DMS 273 (cell line): ENCODE measurements at regions not wholly inside any gene's neighbourhood (a gene's known extent, or its start where the extent isn't known, plus 50 kb on each side); places are given as distances from the start of the nearest gene placed in this dataset.
"Not testable (repeated sequence)": the region's sequence is repeated elsewhere in the genome, so short reads cannot be mapped to it uniquely, and the experiment has no call there.

Experiments used
- DNase-seq: peaks from one replicate; lab custom pipeline; 2025; ENCODE audit not compliant: unreplicated experiment; lab: John Stamatoyannopoulos, UW

- no peak for DNase-seq
Measured at GRCh38 chr3:40745381-40746106, 220.8 kb downstream of the ZNF621 start.

GRCh38 chr3:40751666-40752065 lies 226.9 kb downstream of the ZNF621 start:
- no peak for DNase-seq

- DNase-seq, result no peak
Measured at GRCh38 chr3:40752492-40752891, 227.7 kb downstream of the ZNF621 start.

GRCh38 chr3:40753291-40753770 lies 228.6 kb downstream of the ZNF621 start:
- peak; percentile 49 for DNase-seq

- DNase-seq, result peak; percentile 91
Measured at GRCh38 chr3:40753951-40754350, 229.2 kb downstream of the ZNF621 start.

- DNase-seq, result no peak
Measured at GRCh38 chr3:40754994-40755393, 230.2 kb downstream of the ZNF621 start.

GRCh38 chr3:40756500-40756899 lies 231.7 kb downstream of the ZNF621 start:
- DNase-seq, result no peak

- not testable (repeated sequence) for DNase-seq
Measured at GRCh38 chr3:40762771-40763170, 238.0 kb downstream of the ZNF621 start.

GRCh38 chr3:40763807-40764206 lies 239.0 kb downstream of the ZNF621 start:
- no peak for DNase-seq

- no peak for DNase-seq
Measured at GRCh38 chr3:40764747-40765146, 240.0 kb downstream of the ZNF621 start.

- no peak for DNase-seq
Measured at GRCh38 chr3:40765884-40766283, 241.1 kb downstream of the ZNF621 start.

- no peak for DNase-seq
Measured at GRCh38 chr3:40766396-40766795, 241.6 kb downstream of the ZNF621 start.

GRCh38 chr3:40768046-40768445 lies 243.3 kb downstream of the ZNF621 start:
- no peak for DNase-seq

- DNase-seq, result no peak
Measured at GRCh38 chr3:40768536-40768935, 243.8 kb downstream of the ZNF621 start.

- no peak for DNase-seq
Measured at GRCh38 chr3:40770061-40770460, 245.3 kb downstream of the ZNF621 start.

GRCh38 chr3:40771112-40771511 lies 246.4 kb downstream of the ZNF621 start:
- peak; percentile 29 for DNase-seq

- no peak for DNase-seq
Measured at GRCh38 chr3:40779039-40779438, 254.3 kb downstream of the ZNF621 start.

GRCh38 chr3:40780291-40780924 lies 255.6 kb downstream of the ZNF621 start:
- no peak for DNase-seq

GRCh38 chr3:40780925-40781406 lies 256.2 kb downstream of the ZNF621 start:
- DNase-seq, result no peak

GRCh38 chr3:40782111-40782721 lies 257.5 kb downstream of the ZNF621 start:
- peak; percentile 15 for DNase-seq

- no peak for DNase-seq
Measured at GRCh38 chr3:40790746-40791145, 266.0 kb downstream of the ZNF621 start.

- DNase-seq, result no peak
Measured at GRCh38 chr3:40793730-40794129, 269.0 kb downstream of the ZNF621 start.
